Muscle layer of colon (tissue), 2 donors: ENCODE measurements at regions not wholly inside any gene's neighbourhood (a gene's known extent, or its start where the extent isn't known, plus 50 kb on each side); places are given as distances from the start of the nearest gene placed in this dataset.

ENCODE experiments used
- H3K27ac ChIP-seq: one replicate; pipeline ENCODE4 v1.7.0; 2013; ENCODE audit warnings: low read depth, mild to moderate bottlenecking, low read length, moderate library complexity
- H3K27me3 ChIP-seq, 2 donors: one replicate each; pipeline ENCODE4 v1.7.0; 2013; ENCODE audit warnings: low read length in 2 of 2, mild to moderate bottlenecking in 2 of 2; ENCODE audit not compliant: insufficient read depth in 2 of 2, control insufficient read depth in 1 of 2
- H3K36me3 ChIP-seq: one replicate; pipeline ENCODE4 v1.7.0; 2013; ENCODE audit warnings: mild to moderate bottlenecking, low read length; ENCODE audit not compliant: insufficient read depth
- H3K4me1 ChIP-seq: one replicate; pipeline ENCODE4 v1.7.0; 2013; ENCODE audit warnings: mild to moderate bottlenecking, low read length; ENCODE audit not compliant: insufficient read depth
- H3K4me3 ChIP-seq, 2 donors: one replicate each; pipeline ENCODE4 v1.7.0; 2013; ENCODE audit warnings: low read length in 2 of 2, low read depth in 1 of 2, mild to moderate bottlenecking in 1 of 2, moderate library complexity in 1 of 2
- H3K9ac ChIP-seq: one replicate; pipeline ENCODE4 v1.7.0; 2013; ENCODE audit warnings: low read length
- H3K9me3 ChIP-seq: one replicate; pipeline ENCODE4 v1.7.0; 2013; ENCODE audit warnings: mild to moderate bottlenecking, low read length
- donor health status: abdominal sarcoma.
- donor health status: Adenocarcinoma of cecum.

DNA sequence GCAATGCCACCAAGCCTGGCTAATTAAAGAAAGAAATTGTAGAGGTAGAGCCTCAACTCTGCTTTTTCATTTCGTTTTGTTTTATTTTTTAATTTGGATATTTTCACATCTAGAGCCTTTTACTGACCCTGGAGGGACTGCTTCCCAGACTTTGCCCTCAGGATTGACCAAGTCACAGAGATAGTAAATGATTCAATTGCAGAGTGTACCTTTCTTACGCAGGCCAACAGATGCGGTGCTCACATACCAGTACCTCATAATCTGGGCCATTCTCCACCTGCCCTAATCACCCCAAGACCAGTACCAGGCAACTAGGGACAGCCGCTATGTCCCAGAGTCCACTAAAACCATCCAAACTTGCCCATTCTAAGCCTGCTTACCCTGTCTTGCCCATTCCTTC is 110.8 kb downstream of the DDX1 start:
- H3K27ac ChIP-seq: no peak overlapping the region
- no peaks in the 10 kb centered on the region for H3K9me3 ChIP-seq
- no peaks in the 10 kb centered on the region for H3K36me3 ChIP-seq
- no peaks in the 10 kb centered on the region for H3K27me3 ChIP-seq
- H3K4me1 ChIP-seq: peaks cover 4% of the 10 kb centered on the region
- H3K9ac ChIP-seq: no peak overlapping the region
- no peak overlapping the region for H3K4me3 ChIP-seq

- Histone ChIP-seq H3K4me1 (peaks cover 4% of the 10 kb centered on the region), H3K27me3 (no peaks in the 10 kb centered on the region), H3K36me3 (no peaks in the 10 kb centered on the region), H3K4me3 (no peak overlapping the region), H3K9ac (no peak overlapping the region), H3K27ac (no peak overlapping the region), H3K9me3 (no peaks in the 10 kb centered on the region)
These were observed 111.7 kb downstream of the DDX1 start for GRCh38 chr2:15703365-15703869.

- Histone ChIP-seq H3K9ac (no peak overlapping the region), H3K9me3 (no peaks in the 10 kb centered on the region), H3K36me3 (no peaks in the 10 kb centered on the region), H3K27ac (no peak overlapping the region), H3K27me3 (no peaks in the 10 kb centered on the region), H3K4me3 (no peak overlapping the region), H3K4me1 (peaks cover 4% of the 10 kb centered on the region)
These were observed 112.6 kb downstream of the DDX1 start for GRCh38 chr2:15704086-15704787.

- Histone ChIP-seq H3K4me1 (peaks cover 4% of the 10 kb centered on the region), H3K9me3 (no peaks in the 10 kb centered on the region), H3K4me3 (no peak overlapping the region), H3K36me3 (no peaks in the 10 kb centered on the region), H3K9ac (no peak overlapping the region), H3K27me3 (no peaks in the 10 kb centered on the region), H3K27ac (no peak overlapping the region)
These were observed 113.1 kb downstream of the DDX1 start for GRCh38 chr2:15704788-15705115.

DNA sequence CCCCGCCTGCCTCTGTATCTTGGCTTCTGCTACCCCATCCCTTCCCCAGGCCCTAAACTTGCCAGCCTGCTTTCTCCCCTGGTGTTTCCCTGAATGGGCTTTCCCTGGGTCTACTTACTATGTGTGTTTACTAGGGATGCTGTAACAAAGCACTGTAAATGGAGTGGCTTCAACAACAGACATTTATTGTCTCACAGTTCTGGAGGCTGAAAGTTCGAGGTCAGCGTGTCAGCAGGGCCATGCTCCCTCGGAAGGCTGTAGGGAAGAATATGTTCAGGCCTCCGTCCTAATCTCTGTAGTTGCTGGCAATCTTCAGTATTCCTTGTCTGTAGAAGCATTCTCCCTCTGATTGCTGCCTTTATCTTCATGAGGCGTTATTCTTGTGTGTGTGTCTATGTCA is 113.6 kb downstream of the DDX1 start:
- Histone ChIP-seq H3K9ac (no peak overlapping the region), H3K27ac (no peak overlapping the region), H3K36me3 (no peaks in the 10 kb centered on the region), H3K27me3 (no peaks in the 10 kb centered on the region), H3K4me3 (no peak overlapping the region), H3K9me3 (no peaks in the 10 kb centered on the region), H3K4me1 (peaks cover 4% of the 10 kb centered on the region)

DNA sequence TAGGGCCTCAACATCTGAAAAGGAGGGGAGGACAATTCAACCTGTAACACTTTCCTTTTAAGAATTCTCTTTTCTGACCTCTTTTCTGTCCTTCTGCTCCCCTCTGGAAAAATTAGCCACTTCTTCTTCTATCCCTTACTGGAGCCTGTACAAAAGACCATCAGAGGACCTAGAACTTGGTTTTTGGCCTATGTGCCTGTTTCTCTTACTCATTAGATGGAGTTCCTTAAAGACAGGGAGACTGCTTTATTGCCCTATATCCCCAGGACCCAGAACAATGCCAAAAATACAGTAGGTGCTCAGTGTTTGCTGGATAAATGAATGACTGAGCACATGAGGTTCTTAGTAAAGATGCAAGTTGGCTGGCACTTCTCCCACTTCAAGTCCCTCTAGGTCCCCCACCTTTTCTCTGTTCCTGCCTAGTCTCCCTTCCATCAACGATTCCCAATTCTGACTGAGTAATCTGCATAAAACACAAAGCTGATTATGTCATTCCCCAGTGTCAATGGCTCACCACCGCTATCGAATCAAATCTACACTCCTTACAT is 114.2 kb downstream of the DDX1 start:
- Histone ChIP-seq H3K36me3 (no peaks in the 10 kb centered on the region), H3K9me3 (no peaks in the 10 kb centered on the region), H3K9ac (no peak overlapping the region), H3K27me3 (no peaks in the 10 kb centered on the region), H3K27ac (no peak overlapping the region), H3K4me3 (no peak overlapping the region), H3K4me1 (peaks cover 4% of the 10 kb centered on the region)

DNA sequence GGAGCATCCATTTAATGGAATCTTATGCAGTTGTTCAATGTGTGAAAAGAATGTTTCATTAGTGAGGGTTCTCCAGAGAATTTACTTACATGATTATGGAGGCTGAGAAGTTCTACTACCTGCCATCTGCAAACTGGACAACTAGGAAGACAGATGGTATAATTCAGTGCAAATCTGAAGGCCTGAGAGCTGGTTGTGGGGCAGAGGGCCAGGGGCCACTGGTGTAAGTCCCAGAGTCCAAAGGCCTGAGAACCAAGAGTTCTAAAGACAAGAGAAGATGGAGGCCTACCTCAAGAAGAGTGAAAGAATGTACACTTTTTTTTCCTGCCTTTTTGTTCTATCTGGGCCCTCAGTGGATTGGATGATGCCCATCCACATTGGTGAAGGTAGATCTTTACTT is 114.8 kb downstream of the DDX1 start:
- Histone ChIP-seq H3K4me1 (peaks cover 4% of the 10 kb centered on the region), H3K27ac (no peak overlapping the region), H3K9me3 (no peaks in the 10 kb centered on the region), H3K4me3 (no peak overlapping the region), H3K36me3 (no peaks in the 10 kb centered on the region), H3K9ac (no peak overlapping the region), H3K27me3 (no peaks in the 10 kb centered on the region)

GRCh38 chr2:15706986-15707632 is 115.4 kb downstream of the DDX1 start:
- Histone ChIP-seq H3K27ac (no peak overlapping the region), H3K27me3 (no peaks in the 10 kb centered on the region), H3K4me1 (peaks cover 4% of the 10 kb centered on the region), H3K9me3 (no peaks in the 10 kb centered on the region), H3K36me3 (no peaks in the 10 kb centered on the region), H3K4me3 (no peak overlapping the region), H3K9ac (no peak overlapping the region)

DNA sequence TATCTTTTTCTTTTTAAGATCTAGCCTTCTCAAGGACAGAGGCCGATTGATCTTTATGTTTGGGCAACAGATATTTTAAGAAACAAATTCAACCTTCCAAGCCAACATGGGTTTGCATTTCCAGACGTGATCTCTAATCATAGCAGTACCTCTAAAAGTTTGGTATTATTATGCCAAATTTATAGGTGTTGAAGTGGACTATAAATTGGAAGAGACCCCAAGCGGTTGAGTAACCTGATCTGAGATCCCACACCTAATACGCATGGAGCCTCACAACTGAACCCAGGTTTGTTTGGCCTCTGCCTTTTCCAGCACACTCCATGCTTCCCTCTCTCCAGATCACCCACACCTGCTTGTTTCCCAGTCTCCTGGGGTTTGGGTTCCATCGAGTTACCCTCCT is 116.5 kb downstream of the DDX1 start:
- H3K9ac ChIP-seq: no peak overlapping the region
- H3K27ac ChIP-seq: no peak overlapping the region
- H3K4me1 ChIP-seq: peaks cover 4% of the 10 kb centered on the region
- H3K9me3 ChIP-seq: no peaks in the 10 kb centered on the region
- H3K27me3 ChIP-seq: no peaks in the 10 kb centered on the region
- H3K36me3 ChIP-seq: no peaks in the 10 kb centered on the region
- no peak overlapping the region for H3K4me3 ChIP-seq

DNA sequence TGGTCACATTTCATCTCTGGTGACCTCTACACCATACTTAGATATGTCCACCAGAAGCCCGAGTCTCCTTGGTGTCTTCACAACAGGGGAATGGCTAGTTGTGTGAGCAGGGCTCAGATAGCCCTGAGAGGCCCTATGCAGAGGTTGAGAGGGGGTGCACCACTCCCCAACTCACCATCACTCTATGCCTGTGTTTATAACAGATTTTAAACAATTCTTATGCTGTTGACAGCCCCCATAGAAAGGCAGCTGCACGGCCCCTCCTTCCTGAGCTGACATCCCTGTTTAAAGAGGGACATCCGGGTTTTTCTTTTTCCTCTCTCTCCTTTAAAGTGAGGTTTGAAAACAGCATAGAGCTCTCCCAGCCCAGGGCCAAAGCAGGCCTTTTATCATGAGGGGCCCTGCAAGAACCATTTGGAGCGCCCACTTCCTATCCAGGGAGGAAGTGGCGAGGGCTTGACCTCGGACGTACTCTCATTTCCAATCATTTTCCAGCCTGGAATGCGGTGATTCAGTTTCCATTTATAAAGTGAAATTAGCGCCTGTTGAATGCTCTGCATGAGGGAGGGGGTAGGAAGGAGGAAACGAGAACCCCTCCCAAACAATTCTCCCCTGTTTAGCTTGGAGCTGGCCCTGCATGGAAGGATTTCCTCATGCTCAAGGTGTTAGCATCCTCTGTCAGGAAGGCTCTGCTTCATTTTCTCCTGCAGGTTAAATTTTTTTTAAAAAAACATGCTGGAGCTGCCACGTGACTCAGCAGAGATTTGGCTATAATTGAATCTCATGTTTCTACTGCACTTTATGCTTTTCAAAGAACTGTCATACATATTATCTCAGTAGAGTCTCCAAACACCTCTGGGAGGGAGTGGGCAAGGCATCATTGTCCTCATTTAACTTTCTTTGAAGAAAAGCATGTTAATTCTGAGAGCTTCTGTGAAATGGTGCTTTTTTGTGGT is 117.5 kb downstream of the DDX1 start:
- H3K9me3 ChIP-seq: no peaks in the 10 kb centered on the region
- H3K4me3 ChIP-seq: no peak overlapping the region
- no peak overlapping the region for H3K27ac ChIP-seq
- no peaks in the 10 kb centered on the region for H3K27me3 ChIP-seq
- no peaks in the 10 kb centered on the region for H3K36me3 ChIP-seq
- H3K4me1 ChIP-seq: no peaks in the 10 kb centered on the region
- H3K9ac ChIP-seq: no peak overlapping the region

- Histone ChIP-seq H3K27me3 (no peaks in the 10 kb centered on the region), H3K27ac (no peak overlapping the region), H3K9ac (no peak overlapping the region), H3K9me3 (no peaks in the 10 kb centered on the region), H3K4me1 (no peaks in the 10 kb centered on the region), H3K36me3 (no peaks in the 10 kb centered on the region), H3K4me3 (no peak overlapping the region)
These were observed 119.6 kb downstream of the DDX1 start for GRCh38 chr2:15711126-15711860.
